ENCODE measurements at regions not wholly inside any gene's neighbourhood (a gene's known extent, or its start where the extent isn't known, plus 50 kb on each side); places are given as distances from the start of the nearest gene placed in this dataset.
"Not testable (repeated sequence)": the region's sequence is repeated elsewhere in the genome, so short reads cannot be mapped to it uniquely, and the experiment has no call there.

- not testable (repeated sequence) for DNase-seq
Observed at GRCh38 chr16:72453856-72454255, 281.9 kb upstream of the PMFBP1 start.

GRCh38 chr16:72444696-72445095 lies 272.7 kb upstream of the PMFBP1 start:
- DNase-seq: no peak

DNA sequence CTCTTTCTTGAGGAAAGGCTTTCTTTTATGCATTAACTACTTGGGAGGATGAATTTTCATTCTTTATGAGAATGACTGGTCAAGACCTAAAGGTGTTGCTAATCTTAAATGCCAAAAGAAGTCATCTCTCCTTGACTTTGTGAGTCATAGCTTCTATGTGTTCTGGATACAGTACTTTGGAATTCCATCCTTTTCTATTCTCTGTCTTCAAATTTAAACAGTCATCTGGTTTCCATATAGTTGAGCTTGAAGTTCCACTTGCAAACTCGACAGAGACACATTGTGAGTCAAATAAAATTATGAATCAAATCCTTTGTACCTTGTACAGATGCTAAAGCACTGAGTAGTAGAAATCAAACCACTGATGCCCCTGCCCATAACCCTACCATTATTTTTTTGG lies 271.9 kb upstream of the PMFBP1 start:
- DNase-seq: no peak

- DNase-seq: no peak
Observed at GRCh38 chr16:72442385-72443158, 270.6 kb upstream of the PMFBP1 start.

DNA sequence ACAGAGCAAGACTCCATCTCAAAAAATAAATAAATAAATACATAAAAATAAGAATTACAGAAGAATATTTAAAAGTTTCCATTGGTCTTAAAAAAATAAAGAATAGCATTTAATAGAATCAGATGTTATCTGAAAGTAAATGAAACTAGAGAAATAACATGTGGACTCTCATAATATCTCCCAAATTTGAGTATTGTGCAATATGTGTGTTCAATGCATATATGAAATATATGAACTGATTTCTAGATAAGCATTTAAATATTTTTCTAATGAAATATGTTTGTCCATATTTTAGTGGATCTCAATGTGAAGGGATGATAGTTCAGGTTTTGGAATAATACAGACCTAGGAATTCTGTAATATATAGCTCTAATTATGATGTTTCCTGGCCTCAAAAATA lies 265.9 kb upstream of the PMFBP1 start:
- DNase-seq: no peak

DNA sequence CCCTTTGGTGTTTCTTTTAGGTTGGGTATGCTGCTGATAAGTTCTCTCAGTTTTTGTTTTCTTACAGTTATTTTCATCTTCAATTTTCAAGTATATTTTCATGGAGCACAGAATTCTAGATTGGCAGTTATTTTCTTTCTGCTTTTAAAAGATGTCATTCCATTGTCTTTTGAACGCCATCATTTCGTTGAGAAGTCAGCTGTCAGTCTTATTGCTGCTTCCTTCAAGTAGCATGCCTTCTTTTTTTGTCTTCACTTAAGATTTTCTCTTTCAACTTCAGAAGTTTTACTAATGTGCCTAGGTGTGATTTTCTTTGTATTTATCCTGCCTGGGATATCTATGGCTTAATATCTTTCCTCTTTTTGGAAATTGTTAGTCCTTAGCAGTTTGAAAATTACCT lies 262.2 kb upstream of the PMFBP1 start:
- no peak for DNase-seq

DNA sequence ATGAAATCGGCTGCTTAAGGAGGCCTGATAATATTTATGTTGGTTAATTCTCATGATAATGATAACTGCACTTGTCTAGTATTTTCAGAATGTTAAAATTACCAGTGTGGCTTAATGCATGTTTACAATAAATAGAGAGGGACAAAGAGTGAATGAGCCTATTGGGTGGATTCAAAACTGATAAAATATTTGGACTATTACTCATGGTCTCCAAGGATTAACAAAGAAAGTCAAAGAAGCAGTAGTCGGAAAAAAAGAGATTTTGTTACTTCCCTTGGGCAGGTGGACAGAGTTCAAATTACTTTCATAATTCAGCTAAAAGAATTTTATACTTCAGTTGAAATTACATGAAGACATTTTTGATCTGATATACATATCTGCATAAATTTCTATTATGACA lies 258.2 kb upstream of the PMFBP1 start:
- DNase-seq: no peak

DNA sequence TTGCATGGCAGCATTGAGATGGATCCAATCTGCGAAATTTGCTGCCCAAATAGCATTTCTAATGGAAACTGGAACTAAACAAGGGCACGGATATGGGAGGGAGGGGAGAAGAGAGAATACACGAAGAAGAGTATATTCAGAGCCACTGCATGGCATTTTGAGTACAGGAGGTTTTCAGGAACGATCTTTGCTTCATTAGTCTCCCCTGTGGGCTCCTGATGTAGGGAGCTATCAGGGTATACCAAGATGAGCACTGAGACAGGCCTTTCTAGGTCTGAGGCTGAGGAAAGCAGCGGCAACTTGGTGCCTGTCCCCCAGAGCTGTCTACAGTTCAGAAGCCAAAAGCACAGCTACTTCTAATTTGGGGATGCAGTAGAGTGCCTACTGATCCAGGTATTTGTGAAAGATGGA lies 257.7 kb upstream of the PMFBP1 start:
- DNase-seq: no peak

DNA sequence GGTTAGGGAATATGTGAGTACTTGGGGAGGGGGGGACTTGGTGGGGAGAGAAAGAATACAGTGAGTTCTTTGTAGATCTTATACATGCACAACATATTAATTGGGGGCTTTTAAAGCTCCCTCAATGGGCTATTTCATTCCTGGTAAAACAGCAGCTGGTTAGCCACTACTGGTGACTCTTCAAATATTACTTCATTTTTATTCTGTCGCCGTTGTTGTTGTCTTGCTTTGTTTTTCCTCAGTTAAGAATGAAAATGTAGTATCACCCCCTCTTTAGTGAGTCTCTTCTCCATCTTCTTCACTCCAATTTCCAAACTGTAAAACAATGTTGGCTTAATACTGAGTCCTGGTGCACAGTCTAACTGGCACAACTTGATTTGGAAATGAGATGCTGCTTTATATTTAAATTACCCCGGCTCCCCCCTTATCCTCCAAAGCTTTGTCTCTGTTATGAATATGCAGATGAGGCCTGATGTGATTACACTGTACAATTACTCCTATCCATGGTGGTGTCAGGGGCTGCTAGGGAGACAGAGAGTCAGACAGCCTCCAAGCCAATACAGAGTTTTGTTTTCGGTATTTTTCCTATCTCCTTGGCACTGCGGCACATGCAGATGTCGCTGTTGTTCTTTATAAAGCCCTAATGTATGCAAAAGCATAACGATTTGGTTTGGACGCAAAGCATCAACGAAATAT lies 256.9 kb upstream of the PMFBP1 start:
- no peak for DNase-seq

GRCh38 chr16:72427783-72428331 lies 255.9 kb upstream of the PMFBP1 start:
- DNase-seq: no peak

- no peak for DNase-seq
Observed at GRCh38 chr16:72427051-72427782, 255.3 kb upstream of the PMFBP1 start.

DNA sequence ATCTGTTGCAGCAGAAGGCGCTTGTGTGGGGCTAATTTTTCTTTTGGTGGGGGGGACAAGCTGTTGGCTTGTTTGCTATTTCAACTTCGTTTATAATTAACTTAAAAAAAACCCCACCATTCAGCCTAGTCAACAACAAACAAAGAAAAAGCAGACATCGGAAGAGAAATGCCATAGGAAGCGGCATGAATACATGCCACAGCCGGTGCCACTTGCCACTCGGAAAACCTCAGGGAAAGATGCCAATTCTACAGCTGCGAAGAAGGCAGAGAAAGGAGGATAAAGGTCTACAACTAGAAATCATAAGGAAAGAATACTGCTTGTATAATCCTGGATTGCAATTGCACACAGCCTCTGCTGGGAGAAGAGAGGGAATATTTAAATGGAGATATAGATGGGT lies 254.4 kb upstream of the PMFBP1 start:
- no peak for DNase-seq

DNA sequence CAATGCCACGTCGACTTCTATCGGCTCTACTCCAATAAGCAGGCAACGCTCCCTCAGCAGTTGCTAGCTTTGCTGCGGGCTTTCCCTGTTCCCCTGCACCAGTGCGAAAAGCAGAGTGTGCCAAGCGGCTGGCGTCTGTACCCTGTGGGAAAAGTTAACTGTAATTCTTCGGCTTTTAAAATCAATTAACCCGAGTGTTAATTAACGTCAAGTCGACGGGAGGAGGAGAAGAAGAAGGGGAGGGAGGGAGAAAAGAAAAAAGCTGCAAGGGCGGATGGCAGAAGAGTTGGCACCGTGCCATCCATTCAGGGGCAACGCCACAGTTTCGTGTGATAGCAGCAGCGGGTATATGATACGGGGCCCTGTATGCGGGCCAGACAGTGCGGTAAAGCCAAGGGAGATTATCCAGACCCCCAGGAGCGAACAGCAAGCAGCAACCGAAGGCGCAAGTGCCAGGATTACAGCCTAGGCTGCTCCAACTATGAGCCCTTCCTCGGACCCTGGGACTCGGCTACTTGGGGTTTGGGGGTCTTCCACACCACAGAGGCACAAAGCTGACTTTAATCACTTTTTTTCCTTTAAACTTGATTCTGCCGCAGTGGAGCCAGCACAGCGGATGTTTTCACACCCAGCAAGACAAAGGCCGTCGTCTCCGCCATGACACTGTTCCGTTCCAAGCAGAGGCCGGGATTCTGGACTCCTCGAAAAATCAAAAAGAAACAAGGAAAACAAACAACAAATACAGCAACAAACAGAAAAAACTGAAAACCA lies 253.8 kb upstream of the PMFBP1 start:
- no peak for DNase-seq

- DNase-seq: no peak
Observed at GRCh38 chr16:72424757-72425156, 252.8 kb upstream of the PMFBP1 start.

DNA sequence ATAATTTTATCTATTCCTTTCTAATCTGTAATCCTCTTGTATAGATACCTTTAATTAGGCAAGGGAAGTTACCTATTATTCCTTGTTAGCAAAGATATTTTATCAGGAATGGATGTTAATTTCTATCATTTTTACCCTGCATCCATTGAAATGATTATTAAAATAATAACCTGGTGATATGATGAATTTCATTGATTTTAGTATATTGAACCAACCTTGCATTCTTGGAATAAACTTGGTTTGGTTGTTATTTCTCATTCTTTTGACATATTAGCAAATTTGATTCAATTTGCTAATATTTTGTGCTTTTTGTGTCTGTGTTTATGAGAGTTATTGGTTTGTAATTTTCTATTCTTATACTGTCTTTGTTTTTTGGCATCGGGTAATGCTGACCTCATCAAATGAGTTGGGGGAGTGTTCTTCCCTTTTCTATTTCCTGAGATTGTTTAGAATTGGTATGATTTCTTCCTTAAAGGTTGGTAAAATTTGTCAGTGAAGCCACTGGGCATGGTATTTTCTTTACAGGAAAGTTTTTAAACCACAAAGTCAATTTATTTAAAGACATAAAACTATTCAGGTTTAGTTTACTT lies 250.4 kb upstream of the PMFBP1 start:
- DNase-seq: no peak

- DNase-seq: no peak
Observed at GRCh38 chr16:72419638-72420037, 247.7 kb upstream of the PMFBP1 start.

DNA sequence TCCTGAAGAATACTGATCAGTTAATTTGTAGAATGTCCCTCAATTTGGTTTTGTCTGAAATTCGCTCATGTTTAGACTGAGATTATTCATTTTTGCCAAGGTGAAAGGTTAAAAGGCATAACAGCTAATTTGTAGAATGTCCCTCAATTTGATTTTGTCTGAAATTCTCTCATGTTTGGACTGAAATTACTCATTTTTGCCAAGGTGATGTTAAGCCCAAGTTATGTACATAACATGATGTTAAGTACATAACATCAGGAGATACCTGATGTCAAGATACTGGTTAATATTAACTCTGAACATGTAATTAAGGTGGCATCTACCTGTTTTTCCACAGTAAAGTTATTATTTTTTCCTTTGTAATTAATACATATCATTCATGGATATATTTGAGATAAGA lies 243.4 kb upstream of the PMFBP1 start:
- DNase-seq: no peak

- no peak for DNase-seq
Observed at GRCh38 chr16:72410492-72410891, 238.5 kb upstream of the PMFBP1 start.

DNA sequence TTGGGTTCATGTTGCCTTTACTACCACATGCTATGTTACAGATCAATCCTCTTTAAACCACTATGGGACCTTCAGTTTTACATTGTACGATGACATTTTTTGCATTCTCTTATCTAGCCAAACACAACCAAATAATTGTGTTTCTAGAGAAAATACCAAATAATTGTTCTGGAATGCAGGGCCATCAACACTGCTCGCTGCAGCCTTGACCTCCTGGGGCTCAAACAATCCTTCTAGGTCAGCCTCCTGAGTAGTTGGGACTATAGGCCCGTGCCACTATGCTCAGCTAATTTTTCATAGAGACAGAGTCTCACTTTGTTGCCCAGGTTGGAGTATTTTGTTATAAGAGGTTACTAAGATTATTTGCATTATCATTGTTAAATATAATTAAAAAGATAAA lies 237.5 kb upstream of the PMFBP1 start:
- no peak for DNase-seq

DNA sequence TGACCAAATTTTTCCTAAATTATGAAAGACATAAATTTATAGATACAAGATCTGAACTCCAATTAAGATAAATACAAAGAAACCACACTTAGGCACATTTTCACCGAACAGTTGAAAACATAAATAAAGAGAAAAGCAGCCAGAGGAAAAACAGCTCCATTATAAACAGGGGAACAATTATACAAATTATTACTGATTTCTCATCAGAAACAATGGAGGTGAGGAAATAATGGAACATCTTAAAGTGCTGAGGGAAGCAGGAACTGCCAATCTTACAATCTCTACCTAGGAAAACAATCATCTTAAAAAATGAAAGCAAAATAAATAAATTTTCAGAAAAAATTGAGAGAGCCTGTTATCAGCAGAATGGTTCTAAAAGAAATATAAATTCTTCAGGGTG lies 234.4 kb upstream of the PMFBP1 start:
- no peak for DNase-seq

DNA sequence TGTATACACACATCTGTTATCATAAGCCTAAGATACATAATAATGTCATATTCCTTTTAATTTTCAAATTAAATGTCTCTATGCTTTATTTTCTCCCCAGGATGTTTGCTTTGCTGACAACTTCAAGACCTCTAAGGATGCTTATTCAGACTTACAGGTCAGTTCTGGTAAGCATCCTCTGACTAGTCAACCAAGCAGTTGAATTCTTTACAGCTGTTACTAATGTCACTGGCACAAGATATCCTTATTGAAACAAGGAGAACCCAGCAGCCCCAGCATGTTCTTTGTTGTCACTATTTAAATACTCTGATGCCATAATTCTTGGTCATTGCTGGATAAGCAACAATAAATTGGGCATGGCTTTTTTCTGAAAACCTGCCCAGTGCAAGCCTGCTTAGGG lies 232.3 kb upstream of the PMFBP1 start:
- no peak for DNase-seq

DNA sequence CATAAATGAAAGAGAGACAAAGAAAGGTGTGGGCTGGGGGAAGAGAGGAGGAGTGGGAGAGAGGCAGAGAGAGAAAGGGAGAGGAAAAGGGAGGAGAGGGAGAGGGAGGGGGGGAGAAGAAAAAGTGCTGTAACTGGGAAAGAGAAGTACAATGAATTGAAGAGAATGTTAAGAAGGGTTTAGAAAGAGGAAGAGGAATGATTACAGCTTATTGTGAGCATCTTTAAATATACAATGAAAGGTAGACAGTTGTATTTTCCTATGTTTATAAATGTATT lies 229.1 kb upstream of the PMFBP1 start:
- no peak for DNase-seq

Data from NCI-H524 (cell line).